Adrenal gland (tissue), 9 donors: ENCODE measurements at regions not wholly inside any gene's neighbourhood (a gene's known extent, or its start where the extent isn't known, plus 50 kb on each side); places are given as distances from the start of the nearest gene placed in this dataset.
A peak's percentile ranks its signal among the peaks of the same experiment; 100 is the strongest.

Experiments
- DNase-seq, 7 donors: peaks; one replicate each; pipeline ENCODE4 v3.0.0-alpha.2; 2019 to 2020
- H3K27ac ChIP-seq, 5 donors: fragments of 200-600 bp; sonication (generic) in 4 of 5; 1 replicate in 3 of 5; 2 replicates in 2 of 5; pipeline versions ENCODE4 v1.5.1 to v1.8.0; 2016 to 2020; ENCODE audit warnings: mild to moderate bottlenecking in 1 of 5
- H3K27me3 ChIP-seq: fragments of 200-600 bp; 2 replicates; pipeline ENCODE4 v1.8.0; 2021
- H3K36me3 ChIP-seq, 2 donors: fragments of 200-600 bp; replicated peaks in 1 of 2; 1 replicate in 1 of 2; 2 replicates in 1 of 2; pipeline versions ENCODE4 v1.5.1 to v1.8.0; 2018 to 2022
- H3K4me1 ChIP-seq, 2 donors: fragments of 200-600 bp; replicated peaks in 1 of 2; 1 replicate in 1 of 2; 2 replicates in 1 of 2; pipeline versions ENCODE4 v1.5.1 to v1.8.0; 2018 to 2021
- H3K4me3 ChIP-seq, 4 donors: fragments of 200-600 bp; sonication (generic) in 3 of 4; one replicate each; pipeline ENCODE4 v1.5.1; 2016 to 2018
- H3K9me3 ChIP-seq, 3 donors: fragments of 200-600 bp; sonication (generic) in 1 of 3; replicated peaks in 1 of 3; 1 replicate in 2 of 3; 2 replicates in 1 of 3; pipeline versions ENCODE4 v1.5.1 to v1.8.0; 2016 to 2021
- POLR2A ChIP-seq, 2 donors: fragments of 450-650 bp; IDR thresholded peaks; one replicate each; pipeline ENCODE4 v1.6.1; 2017; ENCODE audit warnings: antibody characterized with exemption in 2 of 2, mild to moderate bottlenecking in 2 of 2, moderate library complexity in 1 of 2
- WGBS, 4 donors: extraction: QIAGEN DNeasy Blood & Tissue Kit in 2 of 4; methylation state at CpG; one replicate each; pipeline versions ENCODE4 v1.1.5 to v1.1.7; 2013 to 2017; 5-methylcytosine and 5-hydroxymethylcytosine counted together
- intact Hi-C, 2 donors: fragments of 100-400 bp; cut with DNase I; formaldehyde crosslinking; loops; one replicate each; pipeline versions ENCODE4 v1.14.1 to v1.15.0; 2022 to 2023
- TF ChIP-seq, protein P1 (sequence below), 6 experiments: fragments of 450-650 bp in 4 of 6; fragments of 200-600 bp in 2 of 6; sonication (generic) in 1 of 6; IDR thresholded peaks; 1 replicate in 5 of 6; 2 replicates in 1 of 6; pipeline versions ENCODE4 v1.5.1 to v1.8.0; 2016 to 2021; ENCODE audit warnings: antibody characterized with exemption in 6 of 6, mild to moderate bottlenecking in 2 of 6, moderate library complexity in 1 of 6
- donor health status: healthy with polysubstance abuse.
- donor health status: Bipolar disorder and iron deficiency.
- donor health status: DM: yes; HTN: yes; CAD: no.
- donor health status: DM: no; HTN: no; CAD: no.
- donor health status: DM: no; HTN: no; CAD: no.

DNA sequence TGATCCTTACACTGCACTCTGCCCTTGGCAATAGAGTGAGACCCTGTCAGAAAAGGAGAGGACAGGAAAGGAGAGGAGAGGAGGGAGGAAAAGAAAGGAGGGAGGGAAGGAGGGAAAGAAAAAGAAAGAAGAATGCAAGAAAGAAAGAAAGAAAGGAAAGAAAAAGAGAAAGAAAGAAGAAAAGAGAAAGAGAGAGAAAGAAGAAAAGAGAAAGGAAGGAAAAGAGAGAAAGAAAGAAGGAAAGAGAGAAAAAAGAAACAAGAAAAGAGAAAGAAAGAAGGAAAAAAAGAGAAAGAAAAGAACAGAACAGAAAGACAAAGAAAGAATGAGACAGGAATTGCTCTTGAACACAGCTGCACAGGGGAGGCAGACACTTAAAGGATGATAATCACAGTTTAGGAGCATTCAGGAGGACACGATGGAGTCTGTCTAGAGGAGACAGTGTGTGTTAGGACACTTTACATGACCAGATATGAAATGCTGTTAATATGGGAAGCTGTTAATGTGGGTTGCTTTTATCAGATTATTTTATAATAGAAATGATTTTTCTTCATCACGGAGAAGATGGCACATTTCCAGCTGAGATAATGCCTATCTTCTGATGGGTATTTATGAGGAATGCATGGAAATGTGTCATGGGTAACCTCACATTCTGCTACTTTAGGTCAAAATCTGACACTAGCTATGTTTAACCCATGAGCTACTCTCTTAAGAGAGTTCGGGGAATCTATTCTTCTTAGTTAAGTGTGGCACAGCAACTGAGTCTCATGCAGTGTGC is 160.5 kb downstream of the BAMBI start:
- H3K27me3 ChIP-seq, result no peaks in the 10 kb centered on the region
- WGBS, 4 donors, result 41 to 51% (median 45%) methylated on average over 3 of the region's 3 CpGs
- TF ChIP-seq, protein P1, sequence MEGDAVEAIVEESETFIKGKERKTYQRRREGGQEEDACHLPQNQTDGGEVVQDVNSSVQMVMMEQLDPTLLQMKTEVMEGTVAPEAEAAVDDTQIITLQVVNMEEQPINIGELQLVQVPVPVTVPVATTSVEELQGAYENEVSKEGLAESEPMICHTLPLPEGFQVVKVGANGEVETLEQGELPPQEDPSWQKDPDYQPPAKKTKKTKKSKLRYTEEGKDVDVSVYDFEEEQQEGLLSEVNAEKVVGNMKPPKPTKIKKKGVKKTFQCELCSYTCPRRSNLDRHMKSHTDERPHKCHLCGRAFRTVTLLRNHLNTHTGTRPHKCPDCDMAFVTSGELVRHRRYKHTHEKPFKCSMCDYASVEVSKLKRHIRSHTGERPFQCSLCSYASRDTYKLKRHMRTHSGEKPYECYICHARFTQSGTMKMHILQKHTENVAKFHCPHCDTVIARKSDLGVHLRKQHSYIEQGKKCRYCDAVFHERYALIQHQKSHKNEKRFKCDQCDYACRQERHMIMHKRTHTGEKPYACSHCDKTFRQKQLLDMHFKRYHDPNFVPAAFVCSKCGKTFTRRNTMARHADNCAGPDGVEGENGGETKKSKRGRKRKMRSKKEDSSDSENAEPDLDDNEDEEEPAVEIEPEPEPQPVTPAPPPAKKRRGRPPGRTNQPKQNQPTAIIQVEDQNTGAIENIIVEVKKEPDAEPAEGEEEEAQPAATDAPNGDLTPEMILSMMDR (IDR thresholded peaks at IDR 0.05), result no peak
- H3K4me1 ChIP-seq, result peaks cover 27 to 36% of the 10 kb centered on the region in 2 donors
- H3K36me3 ChIP-seq, result no peaks in the 10 kb centered on the region
- DNase-seq, result no peak
- H3K9me3 ChIP-seq, result no peaks in the 10 kb centered on the region
- H3K4me3 ChIP-seq, result no peak overlapping the region
- no peak overlapping the region for H3K27ac ChIP-seq
- intact Hi-C loops, result no loop called here

DNA sequence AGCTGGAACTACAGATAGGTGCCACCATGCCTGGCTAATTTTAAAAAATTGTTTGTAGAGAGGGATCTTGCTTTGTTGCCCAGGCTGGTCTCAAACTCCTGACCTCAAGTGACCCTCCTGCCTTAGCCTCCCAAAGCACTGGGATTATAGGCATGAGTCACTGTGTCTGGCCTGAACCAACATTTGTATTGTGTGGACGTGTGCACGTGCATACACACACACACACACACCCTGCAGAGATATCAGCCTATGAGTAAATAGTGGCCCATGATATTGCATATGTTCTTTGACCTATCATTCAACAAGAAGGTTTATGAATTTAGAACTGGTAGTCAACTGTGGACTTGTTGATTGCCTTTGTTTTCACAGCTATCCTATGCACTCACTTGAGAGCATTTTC is 161.6 kb downstream of the BAMBI start:
- TF ChIP-seq, protein P1 (IDR thresholded peaks at IDR 0.05), result no peak
- TF ChIP-seq POLR2A (IDR thresholded peaks at IDR 0.05), result no peak
- Histone ChIP-seq H3K4me1 (peaks cover 27 to 36% of the 10 kb centered on the region in 2 donors), H3K27ac (peak overlapping the region in 3 of 5 donors; percentile 56 to 64 (median 61)), H3K4me3 (no peak overlapping the region), H3K9me3 (no peaks in the 10 kb centered on the region), H3K27me3 (no peaks in the 10 kb centered on the region), H3K36me3 (no peaks in the 10 kb centered on the region)
- 21 to 38% (median 33%) methylated on average over 2 of the region's 2 CpGs for WGBS, 4 donors
- DNase-seq, result peak; percentile 20 to 55 (median 31)
- intact Hi-C loops, result no loop called here

DNA sequence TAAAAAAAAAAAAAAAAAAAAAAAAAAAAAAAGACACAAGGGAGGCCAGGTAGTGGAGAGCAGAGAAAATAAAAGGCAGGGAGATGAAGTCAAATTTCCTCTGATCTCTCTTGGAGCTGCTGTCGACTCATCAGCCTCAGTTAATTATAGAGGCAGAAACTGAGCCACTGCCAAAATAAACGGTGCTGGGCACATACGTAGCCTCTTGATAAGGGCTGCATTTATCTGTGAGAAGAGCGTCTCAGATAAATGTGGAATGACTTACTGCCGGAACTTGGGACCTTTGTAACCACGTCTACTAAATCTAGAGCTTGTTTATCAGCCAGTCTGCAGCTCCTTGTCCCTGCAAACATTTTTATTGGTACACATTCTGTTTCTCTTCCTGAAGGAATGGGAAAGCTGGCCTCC is 162.3 kb downstream of the BAMBI start:
- Histone ChIP-seq H3K4me3 (no peak overlapping the region), H3K27ac (peak overlapping the region in 3 of 5 donors; percentile 20 to 56 (median 43)), H3K36me3 (no peaks in the 10 kb centered on the region), H3K27me3 (no peaks in the 10 kb centered on the region), H3K4me1 (peaks cover 27 to 36% of the 10 kb centered on the region in 2 donors), H3K9me3 (no peaks in the 10 kb centered on the region)
- peak; percentile 78 to 94 (median 87) for DNase-seq
- TF ChIP-seq, protein P1 (IDR thresholded peaks at IDR 0.05), result no peak
- peak in 1 of 2 donors; percentile 28 for TF ChIP-seq POLR2A (IDR thresholded peaks at IDR 0.05)
- 4 to 20% (median 13%) methylated on average over 6 of the region's 6 CpGs for WGBS, 4 donors
- intact Hi-C loops, result no loop called here

DNA sequence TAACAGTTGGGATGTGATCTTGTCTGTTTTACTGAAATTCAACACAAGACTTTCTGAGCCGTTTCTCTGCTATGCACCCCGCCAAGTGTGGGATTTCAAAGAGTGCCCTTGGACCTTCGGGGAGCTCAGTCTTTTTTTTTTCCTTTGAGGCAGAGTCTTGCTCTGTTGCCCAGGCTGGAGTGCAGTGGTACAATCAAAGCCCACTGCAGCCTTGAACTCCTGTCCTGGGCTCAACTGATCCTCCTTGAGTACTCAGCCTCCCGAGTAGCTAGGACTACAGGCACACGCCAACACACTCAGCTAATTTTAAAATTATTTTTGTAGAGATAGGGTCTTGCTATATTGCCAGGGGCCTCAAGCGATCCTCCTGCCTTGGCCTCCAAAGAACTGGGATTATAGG is 162.9 kb downstream of the BAMBI start:
- DNase-seq, result no peak
- no peaks in the 10 kb centered on the region for H3K27me3 ChIP-seq
- no peak for TF ChIP-seq POLR2A (IDR thresholded peaks at IDR 0.05)
- TF ChIP-seq, protein P1 (IDR thresholded peaks at IDR 0.05), result no peak
- WGBS, 4 donors, result 34 to 46% (median 43%) methylated on average over 6 of the region's 6 CpGs
- no peaks in the 10 kb centered on the region for H3K36me3 ChIP-seq
- H3K27ac ChIP-seq, result peak overlapping the region in 4 of 5 donors; percentile 20 to 56 (median 44)
- H3K4me3 ChIP-seq, result no peak overlapping the region
- H3K4me1 ChIP-seq, result peaks cover 27 to 36% of the 10 kb centered on the region in 2 donors
- no peaks in the 10 kb centered on the region for H3K9me3 ChIP-seq
- intact Hi-C loops, result no loop called here
